ENCODE measurements at regions not wholly inside any gene's neighbourhood (a gene's known extent, or its start where the extent isn't known, plus 50 kb on each side); places are given as distances from the start of the nearest gene placed in this dataset.

DNA sequence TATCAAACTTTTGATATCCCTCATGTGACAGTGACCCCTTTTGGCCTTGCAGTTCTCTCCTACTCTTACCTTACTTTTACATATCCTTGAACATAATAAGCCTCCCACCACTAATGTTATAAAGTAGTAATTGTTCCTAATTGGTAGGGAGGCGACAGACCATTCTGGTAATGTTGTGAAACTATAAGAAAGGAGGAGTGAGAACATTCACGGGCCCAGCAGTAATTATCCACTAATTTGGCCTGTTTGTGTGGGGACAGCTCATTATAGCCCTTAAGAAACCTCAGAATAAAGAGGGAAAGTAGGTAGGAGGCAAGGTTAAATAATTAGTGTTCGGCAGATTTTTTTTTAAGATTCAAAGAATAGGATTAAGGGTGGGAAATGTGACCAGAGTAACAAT, 1046.5 kb upstream of the ARRDC3 start:
- H3K4me3 ChIP-seq (ENCODE audit: low read depth, low read length), result no peak overlapping the region
- no peak for DNase-seq (ENCODE audit: low read depth)
- TF ChIP-seq CTCF (IDR thresholded peaks at IDR 0.05; ENCODE audit: low read depth, low read length, missing control alignments), result no peak
- in situ Hi-C loops (cut with HindIII; ENCODE audit: low sequenced_read_pairs), result no loop called here

GRCh38 chr5:92428415-92428814, 1045.3 kb upstream of the ARRDC3 start:
- H3K4me3 ChIP-seq (ENCODE audit: low read depth, low read length), result no peak overlapping the region
- DNase-seq (ENCODE audit: low read depth), result no peak
- no peak for TF ChIP-seq CTCF (IDR thresholded peaks at IDR 0.05; ENCODE audit: low read depth, low read length, missing control alignments)
- in situ Hi-C loops (cut with HindIII; ENCODE audit: low sequenced_read_pairs), result no loop called here

DNA sequence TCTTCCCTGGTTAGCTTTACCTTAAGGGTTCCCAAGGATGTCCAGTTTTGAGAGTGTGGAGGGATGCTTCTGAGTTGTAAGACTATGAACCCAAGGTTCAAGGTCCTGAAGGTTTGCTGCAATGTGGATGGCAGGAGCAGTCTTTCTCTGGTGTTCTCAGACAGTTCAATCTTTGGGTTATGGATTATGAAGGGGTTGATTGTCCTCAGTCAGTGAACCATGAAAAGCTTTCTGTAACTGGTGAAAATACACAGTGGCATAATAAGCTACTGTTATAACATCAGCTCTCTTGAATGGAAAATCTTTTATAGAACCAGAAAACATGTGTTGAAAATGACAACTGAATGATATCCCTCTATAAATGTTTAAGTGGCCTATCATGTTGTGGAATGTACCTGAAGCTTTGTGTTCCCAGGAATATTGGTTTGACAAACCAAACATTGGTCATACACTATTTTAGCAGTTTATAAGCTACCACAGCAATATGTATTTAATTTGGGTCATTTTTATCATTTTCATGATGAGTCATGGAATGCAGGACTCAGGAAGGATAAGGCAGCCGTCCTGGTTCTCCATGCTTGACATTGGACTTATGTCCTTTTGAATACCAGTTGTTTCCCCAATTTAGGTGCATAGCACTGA, 1041.8 kb upstream of the ARRDC3 start:
- DNase-seq (ENCODE audit: low read depth), result no peak
- no peak overlapping the region for H3K4me3 ChIP-seq (ENCODE audit: low read depth, low read length)
- no peak for TF ChIP-seq CTCF (IDR thresholded peaks at IDR 0.05; ENCODE audit: low read depth, low read length, missing control alignments)
- in situ Hi-C loops (cut with HindIII; ENCODE audit: low sequenced_read_pairs), result no loop called here

DNA sequence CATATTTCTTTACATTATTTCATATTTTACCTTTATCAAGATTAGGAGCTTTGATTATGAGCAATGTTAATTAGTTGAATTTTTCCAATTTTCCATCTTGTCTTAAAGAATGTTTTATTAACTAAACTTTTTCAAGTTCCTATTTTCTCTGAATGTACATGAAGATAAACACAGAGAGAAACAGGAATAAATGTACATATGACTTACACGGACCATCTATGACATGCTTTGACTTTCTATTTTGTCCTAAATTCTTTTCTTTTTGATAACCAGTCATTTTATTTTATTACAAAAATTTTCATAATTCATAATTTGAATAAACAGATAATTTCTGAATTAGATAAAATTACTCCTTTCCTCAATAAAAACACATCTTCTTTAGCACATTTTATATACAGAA, 1038.8 kb upstream of the ARRDC3 start:
- H3K4me3 ChIP-seq (ENCODE audit: low read depth, low read length), result no peak overlapping the region
- in situ Hi-C loops (cut with HindIII; ENCODE audit: low sequenced_read_pairs), result no loop called here
- DNase-seq (ENCODE audit: low read depth), result no peak
- no peak for TF ChIP-seq CTCF (IDR thresholded peaks at IDR 0.05; ENCODE audit: low read depth, low read length, missing control alignments)

- DNase-seq (ENCODE audit: low read depth), result no peak
- in situ Hi-C loops (cut with HindIII; ENCODE audit: low sequenced_read_pairs), result no loop called here
- TF ChIP-seq CTCF (IDR thresholded peaks at IDR 0.05; ENCODE audit: low read depth, low read length, missing control alignments), result no peak
- H3K4me3 ChIP-seq (ENCODE audit: low read depth, low read length), result no peak overlapping the region
Measured at GRCh38 chr5:92421196-92421595, 1038.1 kb upstream of the ARRDC3 start.

- no peak for DNase-seq (ENCODE audit: low read depth)
- TF ChIP-seq CTCF (IDR thresholded peaks at IDR 0.05; ENCODE audit: low read depth, low read length, missing control alignments), result no peak
- H3K4me3 ChIP-seq (ENCODE audit: low read depth, low read length), result no peak overlapping the region
- in situ Hi-C loops (cut with HindIII; ENCODE audit: low sequenced_read_pairs), result no loop called here
Measured at GRCh38 chr5:92419261-92419660, 1036.1 kb upstream of the ARRDC3 start.

All from astrocyte of the cerebellum (primary cell).